Endothelial cell (in vitro differentiated cells): ENCODE measurements at regions not wholly inside any gene's neighbourhood (a gene's known extent, or its start where the extent isn't known, plus 50 kb on each side); places are given as distances from the start of the nearest gene placed in this dataset.
"Not testable (repeated sequence)": the region's sequence is repeated elsewhere in the genome, so short reads cannot be mapped to it uniquely, and the experiment has no call there.

Experiments used
- DNase-seq: peaks from one replicate; pipeline ENCODE4 v3.0.0; 2021; ENCODE audit warnings: low spot score
- H3K27ac Mint-ChIP-seq: one replicate; pipeline ENCODE4 v1.8.0; 2021; ENCODE audit warnings: mixed read lengths, inconsistent platforms; ENCODE audit not compliant: unreplicated experiment
- H3K27me3 Mint-ChIP-seq: one replicate; pipeline ENCODE4 v1.8.0; 2021; ENCODE audit warnings: mild to moderate bottlenecking, moderate library complexity, mixed read lengths, inconsistent platforms; ENCODE audit not compliant: unreplicated experiment
- H3K36me3 Mint-ChIP-seq: one replicate; pipeline ENCODE4 v1.8.0; 2021; ENCODE audit warnings: mild to moderate bottlenecking, low read depth, mixed read lengths, inconsistent platforms; ENCODE audit not compliant: unreplicated experiment
- H3K4me1 Mint-ChIP-seq: one replicate; pipeline ENCODE4 v1.8.0; 2021; ENCODE audit warnings: mild to moderate bottlenecking, mixed read lengths, inconsistent platforms; ENCODE audit not compliant: unreplicated experiment
- H3K4me3 Mint-ChIP-seq: one replicate; pipeline ENCODE4 v1.8.0; 2021; ENCODE audit warnings: mild to moderate bottlenecking, mixed read lengths, inconsistent platforms; ENCODE audit not compliant: unreplicated experiment
- H3K9me3 Mint-ChIP-seq: one replicate; pipeline ENCODE4 v1.8.0; 2021; ENCODE audit warnings: mixed read lengths, inconsistent platforms; ENCODE audit not compliant: unreplicated experiment
- TF ChIP-seq, protein P1 (sequence below): fragments of 200-600 bp; sonication (generic); IDR thresholded peaks from one replicate; pipeline ENCODE4 v1.5.0; 2021; ENCODE audit warnings: antibody characterized with exemption; ENCODE audit not compliant: unreplicated experiment

DNA sequence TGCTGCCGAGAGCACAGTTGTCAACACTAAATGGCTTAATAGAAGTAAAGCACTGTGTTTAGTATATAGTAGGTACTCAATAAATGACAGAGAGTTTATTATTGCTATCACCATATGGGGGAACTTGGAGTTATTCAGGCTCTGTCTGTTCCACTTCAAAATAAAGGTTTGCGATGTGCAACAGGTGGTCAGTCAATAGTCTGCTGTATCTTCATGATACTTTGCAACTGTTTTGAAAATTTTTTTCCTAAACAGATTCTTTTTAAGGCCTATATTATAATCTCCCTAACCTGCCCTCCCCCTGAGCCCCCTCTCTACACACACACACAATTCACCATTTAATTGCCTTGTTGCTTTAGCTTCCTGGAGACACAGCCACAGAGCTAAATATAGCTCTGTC lies 164.7 kb upstream of the NR2F2 start:
- Mint-ChIP-seq H3K36me3 (peaks cover 8% of the 10 kb centered on the region), H3K4me3 (no peak overlapping the region), H3K27ac (no peak overlapping the region), H3K4me1 (peaks cover 9% of the 10 kb centered on the region), H3K9me3 (no peaks in the 10 kb centered on the region), H3K27me3 (no peaks in the 10 kb centered on the region)
- no peak for DNase-seq
- TF ChIP-seq, protein P1, sequence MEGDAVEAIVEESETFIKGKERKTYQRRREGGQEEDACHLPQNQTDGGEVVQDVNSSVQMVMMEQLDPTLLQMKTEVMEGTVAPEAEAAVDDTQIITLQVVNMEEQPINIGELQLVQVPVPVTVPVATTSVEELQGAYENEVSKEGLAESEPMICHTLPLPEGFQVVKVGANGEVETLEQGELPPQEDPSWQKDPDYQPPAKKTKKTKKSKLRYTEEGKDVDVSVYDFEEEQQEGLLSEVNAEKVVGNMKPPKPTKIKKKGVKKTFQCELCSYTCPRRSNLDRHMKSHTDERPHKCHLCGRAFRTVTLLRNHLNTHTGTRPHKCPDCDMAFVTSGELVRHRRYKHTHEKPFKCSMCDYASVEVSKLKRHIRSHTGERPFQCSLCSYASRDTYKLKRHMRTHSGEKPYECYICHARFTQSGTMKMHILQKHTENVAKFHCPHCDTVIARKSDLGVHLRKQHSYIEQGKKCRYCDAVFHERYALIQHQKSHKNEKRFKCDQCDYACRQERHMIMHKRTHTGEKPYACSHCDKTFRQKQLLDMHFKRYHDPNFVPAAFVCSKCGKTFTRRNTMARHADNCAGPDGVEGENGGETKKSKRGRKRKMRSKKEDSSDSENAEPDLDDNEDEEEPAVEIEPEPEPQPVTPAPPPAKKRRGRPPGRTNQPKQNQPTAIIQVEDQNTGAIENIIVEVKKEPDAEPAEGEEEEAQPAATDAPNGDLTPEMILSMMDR = no peak

DNA sequence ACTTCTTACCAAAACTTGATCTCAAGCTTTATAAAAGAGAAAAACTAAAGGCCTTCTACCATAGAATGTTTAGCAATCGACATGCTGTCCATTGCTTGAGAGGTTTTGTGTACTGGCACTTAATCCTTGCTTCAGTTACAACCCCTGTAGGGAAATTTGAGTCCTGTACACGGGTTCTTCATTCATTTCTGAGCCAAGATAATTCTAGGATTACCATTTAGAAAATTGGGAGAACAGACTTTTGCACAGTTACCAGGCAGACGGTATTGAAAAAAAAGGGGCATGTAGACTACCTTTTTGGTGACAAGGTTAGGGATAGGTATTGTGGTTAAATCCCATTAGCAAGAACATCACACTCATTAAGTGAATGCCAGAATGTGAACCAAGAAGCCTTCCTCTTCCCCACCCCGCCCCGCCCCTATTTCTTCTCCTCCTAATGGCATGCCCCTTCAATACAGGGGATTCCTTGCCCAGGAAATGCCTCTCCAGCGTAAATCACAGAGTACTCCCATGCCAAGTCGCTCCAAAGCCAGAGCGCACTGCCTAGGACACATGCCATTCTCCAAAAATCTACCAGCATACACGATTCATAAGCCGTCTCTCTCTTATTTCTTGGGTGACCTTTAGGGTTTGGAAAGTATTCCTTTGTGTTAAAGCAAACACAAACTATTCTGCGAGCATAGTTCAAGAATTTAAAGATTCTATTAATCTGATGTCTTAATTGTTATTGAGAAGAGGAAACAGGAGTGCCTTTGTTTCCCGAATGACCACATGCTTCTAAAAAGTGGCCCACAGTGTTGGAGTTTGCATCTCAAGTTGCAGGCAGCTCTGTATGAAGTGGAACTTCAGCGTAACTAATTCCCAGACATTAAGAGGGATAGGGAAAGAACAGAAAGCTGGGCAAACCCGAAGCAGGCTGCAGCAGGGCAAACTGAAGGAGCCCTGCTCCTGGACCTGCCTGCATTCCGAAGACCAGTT lies 164.0 kb upstream of the NR2F2 start:
- TF ChIP-seq, protein P1 = no peak
- no peak overlapping the region for H3K27ac Mint-ChIP-seq

DNA sequence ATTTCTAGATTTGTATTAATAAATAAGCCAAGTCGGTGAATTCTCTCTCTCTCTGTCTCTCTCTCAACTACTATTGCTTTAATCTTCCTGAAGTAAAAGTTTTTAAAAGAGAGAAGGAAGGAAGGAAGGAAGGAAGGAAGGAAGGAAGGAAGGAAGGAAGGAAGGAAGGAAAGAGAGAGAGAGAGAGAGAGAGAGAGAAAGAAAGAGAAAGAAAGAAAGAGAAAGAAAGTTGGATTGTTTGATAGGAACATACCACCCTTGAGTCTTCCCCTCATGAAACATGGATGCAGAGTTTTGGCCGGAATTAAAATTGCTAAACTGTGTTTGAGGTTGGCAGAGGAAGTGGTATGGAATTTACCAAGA lies 159.9 kb upstream of the NR2F2 start:
- DNase-seq, H3K4me3 Mint-ChIP-seq, H3K9me3 Mint-ChIP-seq, H3K27ac Mint-ChIP-seq, H3K4me1 Mint-ChIP-seq, H3K36me3 Mint-ChIP-seq, H3K27me3 Mint-ChIP-seq: not testable (repeated sequence)

More for the DNA sequence above, 164.0 kb upstream of the NR2F2 start:
- DNase-seq = no peak
- H3K27me3 Mint-ChIP-seq = no peaks in the 10 kb centered on the region
- H3K9me3 Mint-ChIP-seq = no peaks in the 10 kb centered on the region
- no peak overlapping the region for H3K4me3 Mint-ChIP-seq
- H3K36me3 Mint-ChIP-seq = peaks cover 8% of the 10 kb centered on the region
- H3K4me1 Mint-ChIP-seq = peaks cover 9% of the 10 kb centered on the region

DNA sequence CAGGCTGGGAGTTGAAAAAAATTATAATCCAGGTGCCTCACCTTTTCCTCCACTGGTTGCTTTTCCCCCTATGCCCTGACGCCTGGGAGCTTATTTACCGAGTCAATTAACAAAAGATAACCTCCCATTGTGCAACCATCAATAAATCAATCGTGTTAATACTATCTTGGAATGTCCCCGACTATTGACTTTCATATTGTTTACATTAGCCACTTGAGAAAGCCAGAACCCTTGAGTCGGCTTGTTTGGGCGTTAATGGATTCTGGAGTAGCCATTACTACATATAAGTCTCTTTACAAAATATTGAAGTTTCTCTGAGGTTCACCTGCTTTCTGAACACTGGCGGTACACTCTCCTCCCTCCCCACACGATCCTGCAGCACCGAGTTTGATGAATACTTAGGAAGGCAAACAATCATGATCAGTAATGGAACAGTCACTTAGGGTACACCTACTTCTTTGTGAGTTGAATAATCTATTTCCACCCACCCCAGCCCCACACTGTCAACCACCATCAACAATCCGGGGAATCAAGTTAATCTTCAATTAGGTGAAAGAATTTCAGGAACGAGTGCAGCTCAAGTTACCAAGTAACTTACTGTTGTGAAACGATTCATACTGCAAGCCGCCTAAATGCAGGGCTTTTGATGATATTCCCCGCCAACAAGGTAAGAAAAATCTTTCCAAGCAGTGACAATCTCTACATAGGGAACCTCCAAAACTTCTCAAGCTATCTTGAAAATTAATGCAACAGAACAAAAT lies 159.3 kb upstream of the NR2F2 start:
- TF ChIP-seq, protein P1 = no peak
- no peaks in the 10 kb centered on the region for H3K27me3 Mint-ChIP-seq
- H3K9me3 Mint-ChIP-seq = no peaks in the 10 kb centered on the region
- no peak for DNase-seq
- H3K4me1 Mint-ChIP-seq = peaks cover 4% of the 10 kb centered on the region
- H3K4me3 Mint-ChIP-seq = no peak overlapping the region
- no peak overlapping the region for H3K27ac Mint-ChIP-seq
- peaks cover 8% of the 10 kb centered on the region for H3K36me3 Mint-ChIP-seq

DNA sequence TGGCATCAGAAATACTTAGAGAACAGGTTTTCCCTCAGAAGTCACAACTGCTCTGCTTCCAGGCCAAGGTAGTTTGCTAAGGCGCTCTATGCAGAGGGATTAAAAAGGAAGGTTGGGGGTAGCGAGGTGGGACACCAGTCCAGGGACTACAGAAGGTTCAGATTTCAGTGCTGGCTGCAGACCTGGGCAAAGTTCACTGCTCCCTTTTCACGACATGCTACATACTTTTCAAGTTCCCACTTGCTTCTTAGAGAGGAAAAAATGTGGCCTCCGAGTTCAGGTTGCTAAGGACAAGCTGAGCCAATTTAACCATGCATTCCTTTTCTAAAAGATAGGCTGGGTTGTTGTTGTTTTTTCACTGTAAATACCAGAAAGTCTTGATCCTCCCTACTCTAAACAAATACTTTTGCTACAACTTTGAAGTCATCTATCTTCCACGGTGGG lies 158.6 kb upstream of the NR2F2 start:
- Mint-ChIP-seq H3K4me3 (no peak overlapping the region), H3K4me1 (peaks cover under 1% of the 10 kb centered on the region), H3K27ac (no peak overlapping the region), H3K36me3 (peaks cover 8% of the 10 kb centered on the region), H3K27me3 (no peaks in the 10 kb centered on the region), H3K9me3 (no peaks in the 10 kb centered on the region)
- no peak for DNase-seq
- TF ChIP-seq, protein P1 = no peak
